Activated CD8-positive, alpha-beta memory T cell treated with anti-CD3 and anti-CD28 coated beads, Interleukin-2, amount 10 ng/mL, durations not matched to agents 7 days and 5 days (primary cell): ENCODE measurements at regions not wholly inside any gene's neighbourhood (a gene's known extent, or its start where the extent isn't known, plus 50 kb on each side); places are given as distances from the start of the nearest gene placed in this dataset.

ENCODE experiments used
- ATAC-seq: fragments of 150-1000 bp; cut with Tn5 transposase; one replicate; pipeline ENCODE4 v1.10.0; 2021; ENCODE audit warnings: moderate library complexity
- CTCF ChIA-PET: fragments of 350-600 bp; sonication (Branson Sonifier 250); formaldehyde crosslinking; loops from one replicate; lab custom pipeline; 2021; ENCODE audit warnings: antibody characterized with exemption; lab: Charles Lee
- DNase-seq: peaks from one replicate; pipeline ENCODE4 v3.0.0-alpha.2; 2020
- H3K27ac Mint-ChIP-seq: one replicate; pipeline ENCODE4 v1.8.0; 2021; ENCODE audit warnings: mild to moderate bottlenecking, mixed read lengths
- H3K27me3 Mint-ChIP-seq: one replicate; pipeline ENCODE4 v1.8.0; 2021; ENCODE audit warnings: mixed read lengths
- H3K36me3 Mint-ChIP-seq: one replicate; pipeline ENCODE4 v1.8.0; 2021; ENCODE audit warnings: mild to moderate bottlenecking, mixed read lengths
- H3K4me1 Mint-ChIP-seq: one replicate; pipeline ENCODE4 v1.8.0; 2021; ENCODE audit warnings: mixed read lengths
- H3K4me3 Mint-ChIP-seq: one replicate; pipeline ENCODE4 v1.8.0; 2021; ENCODE audit warnings: mild to moderate bottlenecking, moderate library complexity, mixed read lengths
- H3K9me3 Mint-ChIP-seq: one replicate; pipeline ENCODE4 v1.8.0; 2022; ENCODE audit warnings: low read depth, mixed read lengths

GRCh38 chr16:79794941-79795340, 194.4 kb upstream of the MAF start:
- Mint-ChIP-seq H3K4me3 (no peak overlapping the region), H3K27ac (no peak overlapping the region), H3K4me1 (no peaks in the 10 kb centered on the region), H3K36me3 (no peaks in the 10 kb centered on the region), H3K27me3 (peaks cover 7% of the 10 kb centered on the region), H3K9me3 (no peaks in the 10 kb centered on the region)
- DNase-seq (no peak), ATAC-seq (no peak)
- CTCF ChIA-PET = no interaction called here

GRCh38 chr16:79792664-79793351, 192.3 kb upstream of the MAF start:
- Mint-ChIP-seq H3K27me3 (peaks cover 11% of the 10 kb centered on the region), H3K4me1 (no peaks in the 10 kb centered on the region), H3K36me3 (no peaks in the 10 kb centered on the region), H3K27ac (no peak overlapping the region), H3K9me3 (no peaks in the 10 kb centered on the region), H3K4me3 (no peak overlapping the region)
- ATAC-seq (no peak), DNase-seq (no peak)
- CTCF ChIA-PET = no interaction called here

- Mint-ChIP-seq H3K27me3 (peaks cover 11% of the 10 kb centered on the region), H3K4me1 (no peaks in the 10 kb centered on the region), H3K27ac (no peak overlapping the region), H3K4me3 (no peak overlapping the region), H3K36me3 (no peaks in the 10 kb centered on the region), H3K9me3 (no peaks in the 10 kb centered on the region)
- CTCF ChIA-PET = no interaction called here
- ATAC-seq (no peak), DNase-seq (no peak)
These were observed 191.5 kb upstream of the MAF start for GRCh38 chr16:79792076-79792475.

- Mint-ChIP-seq H3K36me3 (no peaks in the 10 kb centered on the region), H3K27ac (no peak overlapping the region), H3K4me3 (no peak overlapping the region), H3K4me1 (no peaks in the 10 kb centered on the region), H3K27me3 (peaks cover 11% of the 10 kb centered on the region), H3K9me3 (no peaks in the 10 kb centered on the region)
- no peak for DNase-seq
- CTCF ChIA-PET = no interaction called here
- no peak for ATAC-seq
These were observed 190.3 kb upstream of the MAF start for GRCh38 chr16:79790854-79791253.

GRCh38 chr16:79788949-79789348, 188.4 kb upstream of the MAF start:
- no peak overlapping the region for H3K4me3 Mint-ChIP-seq
- ATAC-seq (no peak), DNase-seq (no peak)
- no peaks in the 10 kb centered on the region for H3K9me3 Mint-ChIP-seq
- no peaks in the 10 kb centered on the region for H3K4me1 Mint-ChIP-seq
- H3K36me3 Mint-ChIP-seq = no peaks in the 10 kb centered on the region
- H3K27me3 Mint-ChIP-seq = peaks cover 11% of the 10 kb centered on the region
- H3K27ac Mint-ChIP-seq = no peak overlapping the region
- CTCF ChIA-PET = no interaction called here

- peaks cover 15% of the 10 kb centered on the region for H3K27me3 Mint-ChIP-seq
- H3K9me3 Mint-ChIP-seq = no peaks in the 10 kb centered on the region
- CTCF ChIA-PET = no interaction called here
- H3K4me1 Mint-ChIP-seq = no peaks in the 10 kb centered on the region
- ATAC-seq = no peak
- H3K36me3 Mint-ChIP-seq = no peaks in the 10 kb centered on the region
- no peak overlapping the region for H3K4me3 Mint-ChIP-seq
- DNase-seq = no peak
- H3K27ac Mint-ChIP-seq = no peak overlapping the region
These were observed 185.9 kb upstream of the MAF start for GRCh38 chr16:79786389-79786788.

- Mint-ChIP-seq H3K9me3 (no peaks in the 10 kb centered on the region), H3K27me3 (peaks cover 24% of the 10 kb centered on the region), H3K36me3 (no peaks in the 10 kb centered on the region), H3K4me1 (no peaks in the 10 kb centered on the region), H3K27ac (no peak overlapping the region), H3K4me3 (no peak overlapping the region)
- no peak for ATAC-seq
- CTCF ChIA-PET = no interaction called here
- DNase-seq = no peak
These were observed 183.5 kb upstream of the MAF start for GRCh38 chr16:79784007-79784406.

- H3K27me3 Mint-ChIP-seq = peaks cover 61% of the 10 kb centered on the region
- no peak for ATAC-seq
- no peaks in the 10 kb centered on the region for H3K4me1 Mint-ChIP-seq
These were observed 177.1 kb upstream of the MAF start for GRCh38 chr16:79777679-79778078.

GRCh38 chr16:79776243-79776847, 175.8 kb upstream of the MAF start:
- Mint-ChIP-seq H3K4me1 (no peaks in the 10 kb centered on the region), H3K4me3 (no peak overlapping the region), H3K27me3 (peaks cover 69% of the 10 kb centered on the region), H3K9me3 (no peaks in the 10 kb centered on the region), H3K27ac (no peak overlapping the region), H3K36me3 (no peaks in the 10 kb centered on the region)
- ATAC-seq (no peak), DNase-seq (no peak)
- CTCF ChIA-PET = no interaction called here

More at GRCh38 chr16:79777679-79778078, 177.1 kb upstream of the MAF start:
- DNase-seq = no peak
- CTCF ChIA-PET = no interaction called here
- Mint-ChIP-seq H3K4me3 (no peak overlapping the region), H3K36me3 (no peaks in the 10 kb centered on the region), H3K9me3 (no peaks in the 10 kb centered on the region), H3K27ac (no peak overlapping the region)

GRCh38 chr16:79772784-79773183, 172.2 kb upstream of the MAF start:
- H3K4me1 Mint-ChIP-seq = peaks cover 10% of the 10 kb centered on the region

GRCh38 chr16:79772048-79772447, 171.5 kb upstream of the MAF start:
- no peak overlapping the region for H3K4me3 Mint-ChIP-seq

More at GRCh38 chr16:79772784-79773183, 172.2 kb upstream of the MAF start:
- no peak overlapping the region for H3K4me3 Mint-ChIP-seq
- H3K9me3 Mint-ChIP-seq = no peaks in the 10 kb centered on the region
- no peak for ATAC-seq
- no peak for DNase-seq
- CTCF ChIA-PET = no interaction called here
- H3K27ac Mint-ChIP-seq = no peak overlapping the region
- peaks cover 62% of the 10 kb centered on the region for H3K27me3 Mint-ChIP-seq
- H3K36me3 Mint-ChIP-seq = no peaks in the 10 kb centered on the region

GRCh38 chr16:79770244-79771064, 169.9 kb upstream of the MAF start:
- H3K27ac Mint-ChIP-seq = peak overlapping the region; percentile 54
- CTCF ChIA-PET = interaction anchor here (0.6 to 1.0 kb wide), 3 partner anchors 10 to 169 kb away, joined by 3 to 6 read pairs (median 3); no protein-coding TSS in a partner anchor
- no peaks in the 10 kb centered on the region for H3K36me3 Mint-ChIP-seq

More at GRCh38 chr16:79772048-79772447, 171.5 kb upstream of the MAF start:
- ATAC-seq = no peak
- Mint-ChIP-seq H3K27ac (no peak overlapping the region), H3K4me1 (peaks cover 10% of the 10 kb centered on the region), H3K9me3 (no peaks in the 10 kb centered on the region), H3K36me3 (no peaks in the 10 kb centered on the region), H3K27me3 (peaks cover 59% of the 10 kb centered on the region)
- DNase-seq = no peak
- CTCF ChIA-PET = no interaction called here

GRCh38 chr16:79769928-79770243, 169.3 kb upstream of the MAF start:
- no peaks in the 10 kb centered on the region for H3K9me3 Mint-ChIP-seq
- ATAC-seq = no peak
- H3K27ac Mint-ChIP-seq = peak overlapping the region; percentile 54
- CTCF ChIA-PET = interaction anchor here (0.8 to 1.0 kb wide), 2 partner anchors 11 to 169 kb away, joined by 3 to 6 read pairs; no protein-coding TSS in a partner anchor
- H3K27me3 Mint-ChIP-seq = peaks cover 50% of the 10 kb centered on the region
- H3K4me3 Mint-ChIP-seq = peak overlapping the region; percentile 71
- no peak for DNase-seq
- no peaks in the 10 kb centered on the region for H3K36me3 Mint-ChIP-seq
- peaks cover 10% of the 10 kb centered on the region for H3K4me1 Mint-ChIP-seq

More at GRCh38 chr16:79770244-79771064, 169.9 kb upstream of the MAF start:
- DNase-seq (peak; percentile 80), ATAC-seq (peak; percentile 100)
- no peaks in the 10 kb centered on the region for H3K9me3 Mint-ChIP-seq
- peaks cover 10% of the 10 kb centered on the region for H3K4me1 Mint-ChIP-seq
- H3K27me3 Mint-ChIP-seq = peaks cover 53% of the 10 kb centered on the region
- peak overlapping the region; percentile 75 for H3K4me3 Mint-ChIP-seq
